ENCODE measurements at regions not wholly inside any gene's neighbourhood (a gene's known extent, or its start where the extent isn't known, plus 50 kb on each side); places are given as distances from the start of the nearest gene placed in this dataset.
"Not testable (repeated sequence)": the region's sequence is repeated elsewhere in the genome, so short reads cannot be mapped to it uniquely, and the experiment has no call there.

DNA sequence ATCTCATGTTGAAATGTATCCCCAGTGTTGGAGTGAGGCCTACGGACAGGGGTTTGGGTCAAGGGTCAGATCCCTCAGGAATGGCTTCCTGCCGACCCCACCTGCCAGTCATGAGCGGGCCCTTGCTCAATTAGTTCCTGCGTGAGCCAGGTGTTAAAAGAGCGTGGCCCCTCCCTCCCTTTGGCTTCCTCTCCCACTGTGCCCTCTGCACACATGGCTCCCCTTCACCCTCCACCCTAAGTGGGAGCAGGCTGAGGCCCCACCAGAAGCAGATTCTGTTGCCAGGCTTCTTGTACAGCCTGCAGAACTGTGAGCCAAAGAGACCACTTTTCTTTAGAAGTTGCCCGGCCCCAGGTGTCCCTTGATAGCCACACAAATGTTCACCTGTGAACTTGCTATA is 193.3 kb downstream of the NPIPB11 start:
- H3K27me3 ChIP-seq (ENCODE audit: insufficient read depth, low read length); H3K9ac ChIP-seq (ENCODE audit: low read depth, low read length); H3K9me3 ChIP-seq (ENCODE audit: insufficient read depth, low read depth, low read length); H3K36me3 ChIP-seq (ENCODE audit: insufficient read depth, low read length); H3K27ac ChIP-seq (ENCODE audit: low read depth, low read length); H3K4me1 ChIP-seq (ENCODE audit: insufficient read depth, low read length); H3K4me3 ChIP-seq (ENCODE audit: low read length): not testable (repeated sequence)
- 88% methylated on average over 5 of the region's 6 CpGs for WGBS

DNA sequence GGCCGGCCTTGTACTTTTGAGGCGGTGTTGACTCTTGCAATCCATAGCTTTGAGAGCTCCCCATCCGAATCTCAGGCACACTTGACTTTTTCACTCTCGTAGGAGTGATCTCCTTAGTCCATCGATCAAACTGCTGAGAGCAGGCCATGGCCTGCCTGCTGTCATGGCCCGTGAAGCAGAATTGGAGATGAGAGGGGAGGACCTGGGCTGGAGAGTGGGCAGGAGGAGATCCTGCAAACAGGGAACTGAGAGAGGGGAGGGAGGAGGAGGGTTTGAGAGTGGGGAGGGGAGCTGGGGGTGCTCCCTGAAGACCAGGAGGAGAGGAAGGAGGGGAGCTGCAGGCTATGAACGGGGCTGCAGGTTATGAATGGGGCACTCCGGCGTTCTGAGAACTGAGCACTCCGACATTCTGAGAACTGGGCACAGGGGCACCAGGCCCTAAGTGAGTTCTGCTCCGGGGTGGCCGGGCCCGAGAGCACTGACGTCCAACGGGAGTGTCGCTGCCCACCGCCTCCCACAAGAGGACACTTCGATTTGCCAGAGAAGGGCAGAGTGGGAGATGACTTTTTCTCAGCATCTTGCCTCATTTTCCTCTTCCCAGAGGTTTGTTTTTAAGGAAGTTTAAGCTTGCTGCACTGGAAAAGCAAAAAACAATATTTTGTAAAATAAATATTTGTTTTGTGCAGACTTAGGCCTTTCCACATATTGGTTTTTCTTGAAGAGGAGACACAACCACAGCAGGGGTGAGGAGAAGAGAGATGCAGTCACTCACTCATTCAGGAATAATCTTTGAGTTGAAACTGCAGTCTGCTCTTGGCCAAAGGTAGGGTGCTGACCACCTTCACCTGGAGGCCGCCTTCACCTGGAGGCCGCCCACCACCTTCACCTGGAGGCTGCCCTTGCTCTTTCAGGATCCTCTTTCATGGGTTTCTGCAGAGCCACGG is 194.2 kb downstream of the NPIPB11 start:
- H3K9me3 ChIP-seq (ENCODE audit: insufficient read depth, low read depth, low read length); H3K36me3 ChIP-seq (ENCODE audit: insufficient read depth, low read length); H3K4me1 ChIP-seq (ENCODE audit: insufficient read depth, low read length); H3K27me3 ChIP-seq (ENCODE audit: insufficient read depth, low read length); H3K4me3 ChIP-seq (ENCODE audit: low read length); H3K9ac ChIP-seq (ENCODE audit: low read depth, low read length); H3K27ac ChIP-seq (ENCODE audit: low read depth, low read length): not testable (repeated sequence)
- 94% methylated on average over 21 of the region's 21 CpGs for whole genome bisulfite sequencing

DNA sequence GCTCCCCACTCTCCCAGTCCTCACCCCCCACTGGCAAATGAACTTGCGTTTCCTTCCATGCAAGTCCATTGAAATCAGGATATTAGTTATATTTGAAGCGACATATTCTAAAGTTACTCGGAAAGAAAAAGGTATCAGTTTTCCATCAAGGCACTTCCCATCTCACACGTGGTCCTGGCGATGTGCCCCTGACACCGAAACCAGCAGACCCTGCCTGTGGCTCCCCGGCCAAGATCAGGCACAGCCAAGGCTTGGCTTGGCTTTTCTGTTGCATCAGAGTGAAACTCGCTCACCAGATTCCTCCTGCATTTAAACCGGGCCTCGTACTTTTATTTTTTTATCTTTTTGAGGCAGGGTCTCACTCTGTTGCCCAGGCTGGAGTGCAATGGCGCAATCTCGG is 195.1 kb downstream of the NPIPB11 start:
- H3K4me1 ChIP-seq (ENCODE audit: insufficient read depth, low read length); H3K27ac ChIP-seq (ENCODE audit: low read depth, low read length); H3K36me3 ChIP-seq (ENCODE audit: insufficient read depth, low read length); H3K9ac ChIP-seq (ENCODE audit: low read depth, low read length); H3K9me3 ChIP-seq (ENCODE audit: insufficient read depth, low read depth, low read length); H3K4me3 ChIP-seq (ENCODE audit: low read length); H3K27me3 ChIP-seq (ENCODE audit: insufficient read depth, low read length): not testable (repeated sequence)
- WGBS = 95% methylated on average over 12 of the region's 12 CpGs

DNA sequence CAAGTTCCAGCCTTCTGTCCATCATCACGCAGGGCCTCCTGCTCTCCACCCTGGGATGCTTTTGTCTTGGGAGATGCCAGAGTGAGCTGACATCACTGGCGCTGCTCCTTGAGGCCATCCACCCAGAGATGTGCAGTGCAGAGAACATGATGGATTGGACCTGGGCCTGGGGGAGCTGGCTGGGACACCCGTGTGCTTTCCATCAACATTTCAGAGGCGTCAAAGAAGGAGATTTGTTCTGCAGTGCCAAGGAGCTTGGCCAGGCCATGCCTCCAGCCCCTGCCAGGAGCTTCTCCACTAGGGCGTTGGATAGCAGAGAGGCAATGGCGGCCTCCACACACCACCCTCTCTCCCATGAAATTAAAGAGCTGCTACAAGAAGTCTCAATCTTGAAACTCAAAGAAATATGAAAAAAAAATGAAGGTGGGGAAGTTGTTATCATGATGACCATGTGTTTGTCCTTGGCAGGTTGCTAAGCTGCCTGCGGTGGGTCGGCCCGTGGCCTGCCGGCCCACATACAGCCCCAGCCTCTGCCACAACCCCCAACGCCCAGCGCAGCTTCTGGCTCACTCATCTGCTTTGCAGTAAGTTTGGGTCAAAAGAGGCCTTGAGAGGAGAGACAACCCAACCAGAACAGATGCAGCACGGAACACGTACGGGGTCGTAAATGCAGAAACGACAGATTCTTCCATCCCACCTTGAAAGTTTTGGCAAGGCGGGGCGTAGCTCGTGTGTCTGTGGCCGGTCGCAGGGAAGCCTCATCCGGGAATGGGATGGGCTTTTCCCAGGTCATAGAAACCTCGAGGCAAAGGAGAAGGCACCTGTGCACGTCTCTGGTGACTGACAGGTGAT is 196.0 kb downstream of the NPIPB11 start:
- not testable (repeated sequence) for H3K9me3 ChIP-seq (ENCODE audit: insufficient read depth, low read depth, low read length); H3K27me3 ChIP-seq (ENCODE audit: insufficient read depth, low read length); H3K36me3 ChIP-seq (ENCODE audit: insufficient read depth, low read length); H3K27ac ChIP-seq (ENCODE audit: low read depth, low read length); H3K4me3 ChIP-seq (ENCODE audit: low read length); H3K9ac ChIP-seq (ENCODE audit: low read depth, low read length); H3K4me1 ChIP-seq (ENCODE audit: insufficient read depth, low read length)
- WGBS = 90% methylated on average over 17 of the region's 25 CpGs

DNA sequence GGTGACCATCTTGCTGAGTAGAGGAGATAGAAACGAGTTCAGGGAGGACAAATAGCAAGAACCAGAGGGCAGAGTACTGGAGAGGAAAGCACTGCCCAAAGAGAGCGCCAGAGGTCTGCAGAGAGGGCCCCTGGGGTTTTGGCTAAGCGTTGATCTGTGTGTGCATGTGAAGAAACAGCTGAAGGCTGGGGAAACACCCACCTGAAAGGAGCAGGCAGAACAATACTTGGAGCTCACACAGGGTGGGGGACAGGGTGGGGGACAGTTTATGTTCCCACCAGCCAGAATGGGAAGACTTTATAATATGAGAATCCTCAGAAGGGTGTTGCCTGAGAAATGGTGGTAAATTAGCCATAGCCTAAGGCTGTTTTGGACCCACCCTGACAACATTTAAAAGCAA is 200.4 kb downstream of the NPIPB11 start:
- H3K27ac ChIP-seq (ENCODE audit: low read depth, low read length); H3K9me3 ChIP-seq (ENCODE audit: insufficient read depth, low read depth, low read length); H3K4me3 ChIP-seq (ENCODE audit: low read length); H3K27me3 ChIP-seq (ENCODE audit: insufficient read depth, low read length); H3K36me3 ChIP-seq (ENCODE audit: insufficient read depth, low read length); H3K9ac ChIP-seq (ENCODE audit: low read depth, low read length); H3K4me1 ChIP-seq (ENCODE audit: insufficient read depth, low read length): not testable (repeated sequence)
- WGBS = 81% methylated on average over 3 of the region's 3 CpGs

DNA sequence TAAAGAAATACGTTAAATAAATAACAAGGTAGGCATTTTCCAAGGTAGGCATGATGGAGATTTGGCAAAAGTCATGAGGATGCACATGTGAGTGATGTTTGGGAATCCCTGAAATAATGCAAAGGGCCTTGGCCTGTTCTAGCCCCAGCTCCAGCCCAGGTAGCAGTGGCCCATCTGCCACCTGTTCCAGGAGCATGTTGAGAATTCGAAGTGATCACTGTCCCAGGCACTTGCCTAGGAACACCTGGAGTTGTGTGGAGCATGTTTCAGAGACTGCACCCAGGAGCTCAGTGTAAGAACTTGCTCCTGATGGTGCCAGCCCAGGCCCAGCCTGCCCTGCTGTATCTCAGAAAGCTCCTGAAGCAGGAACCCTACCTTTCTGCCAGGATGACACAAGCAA is 201.4 kb downstream of the NPIPB11 start:
- H3K4me1 ChIP-seq (ENCODE audit: insufficient read depth, low read length); H3K27me3 ChIP-seq (ENCODE audit: insufficient read depth, low read length); H3K9me3 ChIP-seq (ENCODE audit: insufficient read depth, low read depth, low read length); H3K36me3 ChIP-seq (ENCODE audit: insufficient read depth, low read length); H3K9ac ChIP-seq (ENCODE audit: low read depth, low read length); H3K27ac ChIP-seq (ENCODE audit: low read depth, low read length); H3K4me3 ChIP-seq (ENCODE audit: low read length): not testable (repeated sequence)
- 90% methylated on average over 2 of the region's 2 CpGs for WGBS

DNA sequence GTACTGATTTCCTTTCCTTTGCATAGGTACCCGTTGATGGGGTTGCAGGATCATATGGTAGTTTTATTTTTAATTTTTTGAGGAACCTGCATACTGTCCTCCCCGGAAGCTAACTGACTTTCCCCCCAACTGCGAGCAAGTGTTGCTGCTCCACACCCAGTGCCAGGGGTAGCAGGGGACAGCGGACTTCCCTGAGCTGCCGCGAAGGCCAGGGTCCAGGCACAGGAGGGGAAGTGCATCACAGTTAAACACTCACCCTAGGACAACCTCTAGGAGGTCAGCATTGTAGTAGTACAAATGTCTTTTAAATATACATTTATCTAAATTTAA is 201.7 kb downstream of the NPIPB11 start:
- no peak overlapping the region for H3K9ac ChIP-seq (ENCODE audit: low read depth, low read length)
- no peak overlapping the region for H3K27ac ChIP-seq (ENCODE audit: low read depth, low read length)
- H3K27me3 ChIP-seq (ENCODE audit: insufficient read depth, low read length) = no peaks in the 10 kb centered on the region
- H3K9me3 ChIP-seq (ENCODE audit: insufficient read depth, low read depth, low read length) = no peaks in the 10 kb centered on the region
- H3K4me1 ChIP-seq (ENCODE audit: insufficient read depth, low read length) = no peaks in the 10 kb centered on the region; the same call in 1 of the 2 replicates
- no peaks in the 10 kb centered on the region for H3K36me3 ChIP-seq (ENCODE audit: insufficient read depth, low read length)
- 96% methylated on average over 5 of the region's 6 CpGs for WGBS
- no peak overlapping the region for H3K4me3 ChIP-seq (ENCODE audit: low read length)

DNA sequence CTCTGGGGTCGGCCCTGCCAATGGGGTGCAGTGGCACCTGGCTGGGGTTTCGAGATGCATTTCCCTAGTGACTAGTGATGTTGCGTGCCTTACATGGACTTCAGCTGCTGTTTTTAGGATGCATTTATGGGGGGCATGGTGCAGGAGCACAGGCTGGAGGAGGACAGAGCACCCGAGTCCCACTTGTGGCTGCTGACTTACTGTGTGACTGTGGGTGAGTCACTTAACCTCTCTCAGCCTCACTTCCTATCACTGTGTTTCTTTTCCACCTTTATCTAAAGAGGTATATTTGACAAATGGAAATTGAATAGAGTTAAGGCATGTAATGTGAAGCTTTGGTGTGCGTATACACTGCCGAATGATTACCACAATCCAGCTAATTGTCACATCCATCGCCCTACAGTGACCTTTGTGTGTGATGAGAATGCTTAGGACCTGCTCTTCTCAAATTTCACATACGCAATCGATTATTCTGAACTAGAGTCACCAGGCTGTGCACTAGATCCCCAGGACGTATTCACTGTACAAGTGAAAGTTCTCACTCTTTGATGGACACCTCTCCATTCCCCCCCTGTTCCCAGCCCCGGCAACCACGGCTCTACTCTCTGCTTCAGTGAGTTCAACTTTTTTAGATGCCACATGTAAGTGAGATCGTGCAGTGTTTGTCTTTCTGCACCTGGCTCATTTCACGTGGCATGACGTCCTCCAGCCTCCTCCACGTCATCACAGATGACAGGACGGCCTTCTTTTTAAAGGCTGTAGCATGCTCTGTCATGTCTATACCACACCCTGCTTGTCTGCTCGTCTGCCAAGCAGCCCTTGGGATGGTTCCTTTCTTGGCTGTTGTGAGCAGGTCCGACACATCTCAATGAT is 202.3 kb downstream of the NPIPB11 start:
- H3K27ac ChIP-seq (ENCODE audit: low read depth, low read length); H3K4me3 ChIP-seq (ENCODE audit: low read length); H3K4me1 ChIP-seq (ENCODE audit: insufficient read depth, low read length); H3K9me3 ChIP-seq (ENCODE audit: insufficient read depth, low read depth, low read length); H3K27me3 ChIP-seq (ENCODE audit: insufficient read depth, low read length); H3K9ac ChIP-seq (ENCODE audit: low read depth, low read length); H3K36me3 ChIP-seq (ENCODE audit: insufficient read depth, low read length): not testable (repeated sequence)
- WGBS = 91% methylated on average over 16 of the region's 19 CpGs

DNA sequence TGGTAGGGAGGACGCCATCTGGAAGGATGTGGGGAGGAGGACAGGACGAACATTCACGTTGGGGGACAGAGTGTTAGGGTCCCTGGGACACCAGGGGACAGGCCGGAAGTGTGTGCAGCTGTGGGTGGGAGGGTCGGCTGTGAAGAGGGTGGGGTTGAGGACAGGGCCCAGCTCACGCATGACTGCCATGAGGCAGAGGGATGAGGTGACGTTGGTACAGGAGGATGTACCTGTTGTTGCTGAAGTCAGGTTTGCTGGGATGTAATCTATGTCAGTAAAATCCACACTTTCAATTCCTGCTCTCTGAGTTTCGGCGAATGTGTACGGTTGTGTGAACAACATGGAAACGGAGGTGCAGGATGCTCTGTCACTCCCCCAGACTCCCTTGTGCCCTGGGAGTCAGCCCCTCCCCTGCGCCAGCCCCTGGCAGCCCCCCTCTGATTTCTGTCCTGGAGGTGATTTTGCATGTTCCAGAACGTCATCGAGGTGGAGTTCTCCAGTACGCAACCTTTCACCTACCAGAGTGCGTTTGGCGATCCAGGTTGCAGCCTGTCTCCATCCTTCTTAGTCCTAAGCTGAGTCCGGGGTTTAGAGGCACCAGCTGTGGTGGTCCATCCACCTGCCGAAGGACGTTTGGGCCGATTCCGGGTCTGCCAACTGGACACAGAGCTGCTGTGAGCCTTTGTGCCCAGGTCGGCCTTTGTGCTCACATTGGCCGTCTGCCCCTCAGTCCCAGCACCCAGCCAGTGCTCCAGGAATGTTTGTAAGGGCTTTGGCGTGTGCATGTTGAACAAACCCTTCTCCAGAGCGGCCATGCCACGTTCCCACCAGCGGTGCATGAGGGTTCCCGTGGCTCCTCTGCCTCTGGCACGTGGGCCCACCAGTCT is 203.2 kb downstream of the NPIPB11 start:
- not testable (repeated sequence) for H3K4me1 ChIP-seq (ENCODE audit: insufficient read depth, low read length); H3K9ac ChIP-seq (ENCODE audit: low read depth, low read length); H3K9me3 ChIP-seq (ENCODE audit: insufficient read depth, low read depth, low read length); H3K36me3 ChIP-seq (ENCODE audit: insufficient read depth, low read length); H3K4me3 ChIP-seq (ENCODE audit: low read length); H3K27me3 ChIP-seq (ENCODE audit: insufficient read depth, low read length); H3K27ac ChIP-seq (ENCODE audit: low read depth, low read length)
- WGBS = 89% methylated on average over 27 of the region's 30 CpGs

DNA sequence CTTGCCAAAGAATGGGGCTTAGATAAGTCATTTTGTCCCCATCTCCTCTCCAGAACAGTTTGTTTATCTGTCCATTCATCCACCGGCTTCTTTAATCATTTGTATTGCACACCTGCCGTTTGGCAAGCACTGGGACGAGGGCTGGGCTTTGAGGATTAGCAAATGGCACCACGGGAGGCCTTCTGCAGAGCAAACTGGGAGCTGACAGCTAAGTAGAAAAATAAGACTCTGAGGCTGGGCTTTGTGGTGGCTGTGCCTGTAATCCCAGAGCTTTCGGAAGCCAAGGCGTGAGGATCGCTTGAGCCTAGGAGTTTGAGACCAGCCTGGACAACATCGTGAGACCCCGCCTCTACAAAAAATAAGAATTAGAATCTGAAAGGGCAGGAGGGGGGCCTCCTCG is 203.9 kb downstream of the NPIPB11 start:
- not testable (repeated sequence) for H3K27ac ChIP-seq (ENCODE audit: low read depth, low read length); H3K4me3 ChIP-seq (ENCODE audit: low read length); H3K27me3 ChIP-seq (ENCODE audit: insufficient read depth, low read length); H3K4me1 ChIP-seq (ENCODE audit: insufficient read depth, low read length); H3K36me3 ChIP-seq (ENCODE audit: insufficient read depth, low read length); H3K9me3 ChIP-seq (ENCODE audit: insufficient read depth, low read depth, low read length); H3K9ac ChIP-seq (ENCODE audit: low read depth, low read length)
- 48% methylated on average over 10 of the region's 10 CpGs for WGBS
